HG03342 (cell line): ENCODE measurements at regions not wholly inside any gene's neighbourhood (a gene's known extent, or its start where the extent isn't known, plus 50 kb on each side); places are given as distances from the start of the nearest gene placed in this dataset.
"Not testable (repeated sequence)": the region's sequence is repeated elsewhere in the genome, so short reads cannot be mapped to it uniquely, and the experiment has no call there.

Source experiments
- ATAC-seq: cut with Tn5 transposase; IDR thresholded peaks from one replicate; pipeline ENCODE4 v1.9.1; 2021; ENCODE audit warnings: mild to moderate bottlenecking, moderate library complexity; ENCODE audit not compliant: unreplicated experiment

GRCh38 chr9:38259056-38259455 is 133.4 kb upstream of the ALDH1B1 start:
- ATAC-seq = no peak

GRCh38 chr9:38257626-38258215 is 134.8 kb upstream of the ALDH1B1 start:
- no peak for ATAC-seq

GRCh38 chr9:38256461-38256860 is 136.0 kb upstream of the ALDH1B1 start:
- no peak for ATAC-seq

GRCh38 chr9:38255599-38255998 is 136.9 kb upstream of the ALDH1B1 start:
- no peak for ATAC-seq

GRCh38 chr9:38254756-38255155 is 137.7 kb upstream of the ALDH1B1 start:
- ATAC-seq = no peak

- no peak for ATAC-seq
Observed at GRCh38 chr9:38254151-38254550, 138.4 kb upstream of the ALDH1B1 start.

- ATAC-seq = no peak
Observed at GRCh38 chr9:38253200-38253599, 139.3 kb upstream of the ALDH1B1 start.

GRCh38 chr9:38251036-38251860 is 141.3 kb upstream of the ALDH1B1 start:
- no peak for ATAC-seq

GRCh38 chr9:38250279-38251035 is 142.0 kb upstream of the ALDH1B1 start:
- no peak for ATAC-seq

GRCh38 chr9:38249587-38250210 is 142.8 kb upstream of the ALDH1B1 start:
- no peak for ATAC-seq

GRCh38 chr9:38249049-38249448 is 143.5 kb upstream of the ALDH1B1 start:
- ATAC-seq = no peak

- no peak for ATAC-seq
Observed at GRCh38 chr9:38246833-38247232, 145.7 kb upstream of the ALDH1B1 start.

GRCh38 chr9:38244971-38245370 is 147.5 kb upstream of the ALDH1B1 start:
- ATAC-seq = no peak

GRCh38 chr9:38243993-38244392 is 148.5 kb upstream of the ALDH1B1 start:
- no peak for ATAC-seq

GRCh38 chr9:38242151-38242550 is 150.4 kb upstream of the ALDH1B1 start:
- ATAC-seq = not testable (repeated sequence)

- ATAC-seq = no peak
Observed at GRCh38 chr9:38240051-38240450, 152.5 kb upstream of the ALDH1B1 start.

- no peak for ATAC-seq
Observed at GRCh38 chr9:38235244-38235643, 157.3 kb upstream of the ALDH1B1 start.

- no peak for ATAC-seq
Observed at GRCh38 chr9:38234479-38235170, 157.9 kb upstream of the ALDH1B1 start.

GRCh38 chr9:38233796-38234355 is 158.6 kb upstream of the ALDH1B1 start:
- ATAC-seq = no peak

GRCh38 chr9:38233343-38233742 is 159.2 kb upstream of the ALDH1B1 start:
- no peak for ATAC-seq
